GM19395 (cell line): ENCODE measurements at regions not wholly inside any gene's neighbourhood (a gene's known extent, or its start where the extent isn't known, plus 50 kb on each side); places are given as distances from the start of the nearest gene placed in this dataset.

ENCODE experiments used
- ATAC-seq: cut with Tn5 transposase; IDR thresholded peaks from one replicate; pipeline ENCODE4 v1.9.1; 2021; ENCODE audit warnings: mild to moderate bottlenecking, moderate library complexity; ENCODE audit not compliant: unreplicated experiment

- ATAC-seq = no peak
Observed at GRCh38 chr7:33725111-33726025, 180.0 kb upstream of the BMPER start.

GRCh38 chr7:33726582-33726981 lies 178.8 kb upstream of the BMPER start:
- ATAC-seq = no peak

GRCh38 chr7:33727315-33727714 lies 178.0 kb upstream of the BMPER start:
- no peak for ATAC-seq

- ATAC-seq = no peak
Observed at GRCh38 chr7:33728873-33729551, 176.3 kb upstream of the BMPER start.

GRCh38 chr7:33729726-33730125 lies 175.6 kb upstream of the BMPER start:
- no peak for ATAC-seq

- no peak for ATAC-seq
Observed at GRCh38 chr7:33730958-33731357, 174.4 kb upstream of the BMPER start.

GRCh38 chr7:33731912-33732311 lies 173.4 kb upstream of the BMPER start:
- no peak for ATAC-seq

- no peak for ATAC-seq
Observed at GRCh38 chr7:33732462-33732861, 172.9 kb upstream of the BMPER start.

GRCh38 chr7:33733870-33734650 lies 171.3 kb upstream of the BMPER start:
- no peak for ATAC-seq

GRCh38 chr7:33735403-33735802 lies 169.9 kb upstream of the BMPER start:
- ATAC-seq = no peak

GRCh38 chr7:33736521-33737221 lies 168.7 kb upstream of the BMPER start:
- no peak for ATAC-seq

GRCh38 chr7:33738260-33738935 lies 166.9 kb upstream of the BMPER start:
- ATAC-seq = no peak

GRCh38 chr7:33739286-33739685 lies 166.1 kb upstream of the BMPER start:
- ATAC-seq = no peak

- ATAC-seq = no peak
Observed at GRCh38 chr7:33742521-33742920, 162.8 kb upstream of the BMPER start.

GRCh38 chr7:33742999-33743587 lies 162.2 kb upstream of the BMPER start:
- ATAC-seq = no peak

- no peak for ATAC-seq
Observed at GRCh38 chr7:33743594-33743993, 161.7 kb upstream of the BMPER start.

- no peak for ATAC-seq
Observed at GRCh38 chr7:33744293-33745075, 160.9 kb upstream of the BMPER start.

- no peak for ATAC-seq
Observed at GRCh38 chr7:33745934-33746333, 159.4 kb upstream of the BMPER start.

- no peak for ATAC-seq
Observed at GRCh38 chr7:33748793-33749192, 156.5 kb upstream of the BMPER start.
